M059J (cell line): ENCODE measurements at regions not wholly inside any gene's neighbourhood (a gene's known extent, or its start where the extent isn't known, plus 50 kb on each side); places are given as distances from the start of the nearest gene placed in this dataset.
A peak's percentile ranks its signal among the peaks of the same experiment; 100 is the strongest.

Source experiments
- DNase-seq: peaks from one replicate; pipeline ENCODE4 v3.0.0-alpha.2; 2012; ENCODE audit warnings: low read depth

DNA sequence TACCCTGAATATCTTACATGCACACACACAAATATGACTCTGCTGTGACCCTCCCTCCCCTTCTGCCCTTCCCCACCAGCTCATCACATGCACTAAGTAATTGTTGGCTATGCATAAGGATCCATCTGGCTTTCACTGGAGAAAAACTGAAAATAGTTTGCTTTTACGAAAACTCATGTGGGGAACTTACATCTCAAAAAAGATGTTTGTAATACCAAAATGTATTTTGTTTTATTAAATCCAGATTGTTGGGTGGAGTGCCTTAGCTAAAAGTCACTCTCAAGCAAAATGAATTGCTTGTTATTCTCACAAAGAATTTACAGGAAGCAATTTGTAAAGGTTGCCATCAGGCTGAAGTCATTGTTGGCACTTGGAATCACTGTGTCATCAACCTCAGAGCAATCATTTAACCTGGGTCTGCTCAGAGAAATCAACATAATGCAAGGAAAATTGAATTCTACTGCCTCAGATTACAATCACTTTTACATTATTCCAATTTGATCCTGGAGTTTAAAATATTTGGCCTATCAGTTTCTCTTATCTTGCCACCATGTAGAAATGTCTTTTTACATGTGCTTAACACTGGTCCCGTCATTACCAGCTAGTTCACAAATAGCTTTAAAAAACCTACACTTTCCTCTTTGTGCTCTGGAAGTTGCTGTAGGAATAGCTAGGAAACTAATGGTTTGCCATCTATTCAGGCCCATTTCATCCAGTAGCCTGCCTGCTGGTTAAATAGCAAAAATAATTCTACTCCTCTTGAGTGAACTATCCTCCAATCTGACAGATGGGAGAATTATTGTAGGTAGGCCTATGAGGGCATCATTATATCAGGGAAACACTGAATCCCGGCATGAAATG, 90.3 kb upstream of the TMEM17 start:
- peak; percentile 77 for DNase-seq

DNA sequence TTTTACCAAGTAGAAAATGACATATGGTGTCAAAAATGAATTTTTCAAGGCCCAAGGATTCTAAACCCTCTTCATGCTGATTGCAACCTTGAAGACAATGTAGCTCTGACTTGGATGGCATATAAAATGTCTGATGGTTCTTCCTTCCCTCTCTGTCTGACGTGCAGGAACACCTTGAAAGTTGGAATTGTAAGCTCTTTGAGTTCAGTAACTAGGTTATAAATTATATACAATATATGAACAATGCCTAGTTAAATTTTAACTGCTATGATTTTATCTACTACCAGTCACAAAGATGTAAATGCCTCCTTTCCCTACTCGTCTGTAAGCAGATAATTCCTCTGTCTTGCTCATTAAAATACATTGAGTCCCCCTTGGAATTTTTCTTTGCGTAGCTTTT, 89.5 kb upstream of the TMEM17 start:
- no peak for DNase-seq

DNA sequence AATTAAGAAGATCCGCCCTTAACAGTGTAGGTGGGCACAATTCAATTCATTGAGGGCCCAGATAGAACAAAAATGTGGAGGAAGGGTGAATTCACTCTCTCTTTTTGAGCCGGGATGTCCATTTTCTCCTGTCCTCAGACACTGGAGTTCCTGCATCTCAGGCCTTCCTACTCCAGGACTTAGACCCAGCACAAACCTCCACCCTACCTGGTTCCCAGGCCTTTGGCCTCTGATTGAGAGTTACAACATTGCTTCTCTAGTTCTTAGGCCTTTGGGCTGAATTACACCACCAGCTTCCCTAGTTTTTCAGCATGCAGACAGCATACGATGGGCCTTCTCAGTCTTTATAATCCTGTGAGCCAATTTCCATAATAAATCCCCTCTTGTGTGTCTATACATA, 87.8 kb upstream of the TMEM17 start:
- DNase-seq = no peak

DNA sequence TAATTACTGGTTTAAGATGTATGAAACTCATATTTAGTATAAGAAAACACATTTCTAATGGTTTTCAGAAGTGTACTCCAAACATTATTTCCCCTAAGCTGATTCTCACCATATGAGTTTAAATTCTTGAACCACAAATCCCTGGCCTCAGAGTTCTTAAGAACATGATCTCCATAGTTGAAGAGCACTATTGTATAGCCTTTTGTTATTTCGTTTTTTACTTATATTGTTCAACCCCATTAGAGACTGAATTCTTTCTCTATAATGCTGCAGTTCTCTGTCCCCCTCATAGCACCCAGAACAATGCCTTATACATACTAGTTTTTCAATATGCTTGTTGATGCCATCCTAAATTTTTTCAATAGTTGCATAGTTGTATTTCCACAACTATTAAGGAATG, 85.5 kb upstream of the TMEM17 start:
- no peak for DNase-seq

DNA sequence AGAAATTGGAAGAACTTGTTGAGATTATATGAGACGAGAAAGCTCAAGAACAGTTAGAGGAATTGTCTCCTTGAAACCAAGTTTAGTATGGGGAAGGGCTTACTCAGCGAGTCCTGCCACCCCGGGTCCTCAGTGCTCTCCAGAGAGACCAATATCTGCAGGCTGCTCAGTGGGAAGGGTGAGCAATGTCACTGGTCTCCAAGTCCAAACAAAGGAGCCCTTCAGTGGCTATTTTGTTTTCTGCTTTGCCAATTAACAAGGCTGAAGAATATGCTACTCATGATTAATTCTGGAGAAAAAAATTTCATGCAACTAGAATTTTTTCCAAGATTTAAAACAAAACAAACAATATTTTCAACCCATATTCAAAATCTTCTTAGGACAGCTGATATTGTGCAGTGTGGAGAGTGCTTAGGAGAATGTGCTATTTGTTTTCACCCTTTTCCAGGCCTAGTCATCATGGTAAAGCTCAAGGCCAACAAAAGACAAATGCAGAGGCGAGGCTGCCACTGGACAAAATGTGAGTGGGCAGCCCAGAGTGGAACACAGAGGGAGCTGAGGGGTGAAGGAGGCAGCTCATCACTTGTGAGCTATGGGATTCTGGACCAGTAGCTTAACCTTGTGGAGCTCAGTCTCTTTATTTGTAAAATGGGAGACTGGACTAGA, 83.8 kb upstream of the TMEM17 start:
- no peak for DNase-seq

DNA sequence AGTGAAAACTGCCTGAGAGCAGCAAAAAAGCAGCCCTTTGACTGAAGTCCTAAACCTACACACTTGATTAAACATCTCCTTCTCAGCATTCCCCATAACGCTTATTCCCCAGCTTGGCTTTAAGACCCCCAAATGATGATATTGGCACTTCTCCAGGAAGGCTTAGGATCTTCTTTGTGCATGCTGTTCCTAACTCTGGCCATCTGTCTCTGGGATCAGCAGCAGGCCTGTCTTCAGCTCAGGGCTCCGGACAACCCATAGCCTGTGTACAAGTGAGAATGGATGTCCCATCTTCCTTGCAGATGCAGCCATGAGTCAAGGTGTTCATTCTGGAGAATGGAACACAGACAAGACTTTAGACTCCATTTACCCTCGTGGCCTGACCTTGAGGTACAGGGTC, 81.6 kb upstream of the TMEM17 start:
- no peak for DNase-seq

DNA sequence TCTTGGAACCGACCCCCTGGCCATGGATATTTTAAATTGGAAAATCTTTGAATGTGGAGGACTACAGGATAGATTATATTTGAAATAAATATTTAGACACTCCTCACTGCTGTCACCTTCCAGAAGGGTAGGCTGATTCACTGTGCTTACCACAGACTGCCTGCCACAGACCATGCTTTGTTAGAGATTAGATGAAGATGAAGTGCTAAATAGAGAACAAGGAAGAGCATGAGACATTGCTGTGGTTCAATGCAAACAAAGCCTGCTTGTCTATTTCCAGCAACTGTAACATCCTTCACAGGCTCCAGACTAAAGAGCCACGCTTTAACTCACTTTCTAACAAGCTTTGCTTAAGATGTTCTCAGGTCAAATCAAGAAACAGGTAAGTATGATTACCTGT, 81.0 kb upstream of the TMEM17 start:
- DNase-seq = peak; percentile 58

DNA sequence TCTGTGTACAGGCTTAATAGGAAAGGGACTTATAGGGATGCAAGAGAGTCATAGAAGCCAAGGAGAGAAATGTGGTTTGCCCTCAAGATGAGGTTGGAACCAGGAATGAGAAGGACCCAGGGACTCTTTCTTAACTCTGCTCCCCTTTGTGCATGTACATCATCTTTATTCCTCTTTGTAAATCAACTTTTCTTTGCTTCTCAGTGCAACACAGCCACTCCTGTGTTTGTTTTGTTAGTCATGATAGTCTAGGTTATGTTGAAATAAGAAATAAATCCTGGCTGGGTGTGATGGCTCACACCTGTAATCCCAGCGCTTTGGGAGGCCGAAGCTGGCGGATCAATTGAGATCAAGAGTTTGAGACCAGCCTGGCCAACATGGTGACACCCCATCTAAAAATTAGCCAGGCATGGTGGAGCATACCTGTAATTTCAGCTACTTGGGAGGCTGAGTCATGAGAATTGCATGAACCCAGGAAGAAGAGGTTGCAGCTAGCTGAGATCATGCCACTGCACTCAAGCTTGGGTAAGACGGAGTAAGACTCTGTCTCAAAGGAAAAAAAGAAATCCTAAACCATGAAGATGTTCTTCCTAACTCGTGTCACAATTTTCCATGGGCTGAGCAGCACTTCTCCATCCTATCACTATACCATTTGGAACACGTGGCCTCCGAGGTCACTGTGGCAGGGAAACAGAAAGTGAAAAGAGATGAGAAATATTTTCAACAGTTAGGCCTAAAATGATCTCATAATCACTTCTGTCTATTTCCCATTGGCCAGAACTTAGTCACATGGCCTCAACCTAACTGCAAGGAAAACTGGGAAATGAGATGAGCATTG, 73.0 kb upstream of the TMEM17 start:
- DNase-seq = peak; percentile 87

DNA sequence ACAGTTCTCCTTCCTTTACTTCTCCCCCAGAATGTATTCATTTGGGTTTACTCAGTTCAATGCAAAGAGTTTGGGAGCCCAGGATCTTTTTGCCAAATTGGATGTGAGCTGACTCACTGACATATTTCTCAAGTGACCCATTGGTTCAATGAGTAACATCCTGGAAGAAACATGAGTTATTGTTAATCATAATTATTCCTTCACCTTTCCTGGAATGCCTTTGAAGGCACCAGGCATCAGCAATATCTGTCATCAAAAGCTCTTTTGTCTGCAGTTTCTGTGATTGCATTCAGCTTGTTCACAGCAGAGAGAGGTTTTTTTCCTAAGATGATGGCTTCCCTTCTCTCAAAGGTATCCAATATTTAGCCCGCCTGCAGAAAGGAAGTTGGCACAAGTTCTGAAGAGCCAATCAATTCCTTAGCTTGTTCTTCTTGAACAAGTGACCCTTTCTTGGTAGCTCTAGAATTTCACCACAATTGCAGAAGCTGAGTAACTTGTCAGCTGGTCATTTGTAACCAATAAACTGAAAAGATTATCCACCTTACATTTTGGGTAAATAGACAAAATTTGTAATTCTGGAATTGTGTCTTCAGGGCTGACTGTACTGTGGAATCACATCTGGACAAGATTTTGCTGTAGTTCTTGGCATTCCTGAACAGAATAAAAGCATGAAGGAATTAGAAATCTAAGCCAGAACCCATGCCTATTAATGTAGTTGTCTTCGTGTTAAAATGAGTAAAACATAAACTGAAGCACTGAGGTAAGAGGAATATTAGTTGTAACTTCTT, 72.2 kb upstream of the TMEM17 start:
- DNase-seq = peak; percentile 93

DNA sequence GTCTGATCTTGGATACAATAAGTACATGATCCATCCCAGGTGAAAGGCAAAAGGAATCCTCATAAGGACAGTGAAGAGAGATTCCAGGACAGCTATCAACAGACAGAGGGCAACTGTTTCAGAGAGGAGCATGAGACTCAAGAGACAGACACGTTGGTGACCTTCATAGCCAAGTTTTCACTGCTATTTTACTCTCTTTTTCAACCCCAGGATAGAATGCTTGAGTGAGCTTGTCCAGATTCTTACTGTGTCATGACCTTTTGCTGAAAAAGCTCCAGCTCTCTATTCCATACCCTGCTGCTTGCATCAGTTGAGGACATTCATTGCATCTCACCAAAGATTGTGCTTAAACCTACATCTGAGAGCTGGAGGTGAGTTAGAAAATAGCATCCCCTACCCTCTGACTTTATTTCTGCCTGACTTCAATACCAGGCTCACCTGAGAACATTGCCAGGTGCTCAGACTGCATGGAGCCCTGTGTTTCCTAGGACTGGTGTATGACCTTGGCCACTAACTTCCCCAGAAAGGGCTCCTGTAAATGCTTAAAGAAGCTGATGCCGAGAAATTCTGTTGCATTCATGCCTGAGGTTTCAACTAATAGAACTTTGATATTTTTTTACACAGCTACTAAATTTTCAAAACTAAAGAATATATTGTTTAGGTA, 70.4 kb upstream of the TMEM17 start:
- DNase-seq = no peak

DNA sequence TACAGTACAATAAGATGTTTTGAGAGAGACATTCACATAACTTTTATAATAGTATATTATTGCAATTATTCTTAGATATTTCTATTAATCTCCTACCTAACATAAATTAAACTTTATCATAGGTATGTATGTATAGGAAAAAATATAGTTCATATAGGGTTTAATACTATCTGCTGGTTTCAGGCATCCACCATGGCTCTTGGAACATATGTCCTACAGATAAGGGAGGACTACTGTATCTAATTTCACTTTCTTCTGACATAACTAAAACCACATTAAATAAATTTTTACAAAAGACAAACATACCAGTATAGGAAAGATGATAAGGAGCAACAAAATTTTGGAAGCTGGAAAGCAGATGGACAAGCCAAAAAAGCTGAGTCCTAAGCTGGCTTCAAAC, 67.9 kb upstream of the TMEM17 start:
- DNase-seq = no peak

DNA sequence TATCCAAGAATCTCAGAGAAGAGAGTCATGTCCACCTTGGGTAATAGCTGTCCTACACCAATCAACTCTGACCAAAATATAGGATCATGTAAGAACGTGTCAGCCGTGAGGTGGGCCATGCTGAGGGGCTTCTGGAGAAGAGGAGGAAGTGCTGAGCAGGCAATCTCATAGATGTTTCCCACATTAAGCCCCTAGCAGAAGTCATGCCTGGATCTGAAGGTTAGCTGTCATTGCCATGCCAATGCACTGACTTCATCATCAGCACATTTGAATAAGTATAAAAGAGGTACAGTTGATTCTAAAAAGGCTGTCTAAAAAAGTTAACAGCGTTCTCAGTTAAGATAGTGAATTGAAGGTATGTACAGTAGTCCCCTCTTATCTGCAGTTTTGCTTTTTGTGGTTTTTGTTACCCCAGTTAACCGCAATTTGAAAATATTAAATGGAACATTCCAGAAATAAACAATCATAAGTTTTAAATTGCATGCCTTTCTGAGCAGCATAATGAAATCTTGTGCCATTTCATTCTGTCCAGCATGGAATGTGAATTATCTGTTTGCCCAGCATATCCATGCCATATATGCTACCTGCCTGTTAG, 67.2 kb upstream of the TMEM17 start:
- DNase-seq = no peak

DNA sequence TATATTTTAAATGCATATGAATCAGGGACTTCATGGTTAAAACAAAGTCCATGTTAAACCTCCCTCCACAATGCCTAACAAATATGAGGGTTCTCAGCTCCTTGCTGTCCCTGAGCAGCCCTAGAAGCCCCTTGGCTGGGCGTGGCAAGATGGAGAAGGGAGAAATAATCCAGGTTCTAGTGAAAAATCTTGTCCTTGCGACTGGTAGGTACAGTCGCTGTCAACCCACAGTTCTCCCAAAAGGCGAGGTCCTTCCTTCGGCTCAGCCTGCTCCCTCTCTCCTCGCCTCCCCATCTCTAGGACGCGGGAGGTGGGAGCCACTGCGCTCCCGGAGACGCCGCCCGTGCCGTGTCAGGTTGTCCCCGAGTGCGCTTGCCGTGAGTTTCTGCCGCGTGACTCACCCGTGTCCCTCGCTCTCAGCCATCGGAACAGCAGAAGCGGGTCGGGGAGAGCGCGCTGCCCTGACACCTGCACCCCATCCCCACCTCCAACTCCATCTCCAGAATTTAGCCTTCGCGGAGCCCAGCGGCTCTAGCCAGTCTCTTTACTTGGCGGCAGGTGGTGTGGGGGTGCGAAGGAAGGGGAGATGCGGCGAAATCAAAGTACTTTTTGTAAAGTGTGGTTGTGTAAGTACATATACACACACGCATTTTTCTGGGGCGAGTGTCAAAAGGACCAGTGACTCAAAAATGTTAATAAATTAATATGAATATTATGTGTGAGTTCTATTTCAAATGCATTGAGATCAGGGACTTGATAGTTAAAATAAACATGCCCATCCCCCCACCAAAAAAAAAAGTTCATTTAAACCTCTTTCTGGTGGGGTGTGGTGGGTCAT, 65.1 kb upstream of the TMEM17 start:
- DNase-seq = no peak

DNA sequence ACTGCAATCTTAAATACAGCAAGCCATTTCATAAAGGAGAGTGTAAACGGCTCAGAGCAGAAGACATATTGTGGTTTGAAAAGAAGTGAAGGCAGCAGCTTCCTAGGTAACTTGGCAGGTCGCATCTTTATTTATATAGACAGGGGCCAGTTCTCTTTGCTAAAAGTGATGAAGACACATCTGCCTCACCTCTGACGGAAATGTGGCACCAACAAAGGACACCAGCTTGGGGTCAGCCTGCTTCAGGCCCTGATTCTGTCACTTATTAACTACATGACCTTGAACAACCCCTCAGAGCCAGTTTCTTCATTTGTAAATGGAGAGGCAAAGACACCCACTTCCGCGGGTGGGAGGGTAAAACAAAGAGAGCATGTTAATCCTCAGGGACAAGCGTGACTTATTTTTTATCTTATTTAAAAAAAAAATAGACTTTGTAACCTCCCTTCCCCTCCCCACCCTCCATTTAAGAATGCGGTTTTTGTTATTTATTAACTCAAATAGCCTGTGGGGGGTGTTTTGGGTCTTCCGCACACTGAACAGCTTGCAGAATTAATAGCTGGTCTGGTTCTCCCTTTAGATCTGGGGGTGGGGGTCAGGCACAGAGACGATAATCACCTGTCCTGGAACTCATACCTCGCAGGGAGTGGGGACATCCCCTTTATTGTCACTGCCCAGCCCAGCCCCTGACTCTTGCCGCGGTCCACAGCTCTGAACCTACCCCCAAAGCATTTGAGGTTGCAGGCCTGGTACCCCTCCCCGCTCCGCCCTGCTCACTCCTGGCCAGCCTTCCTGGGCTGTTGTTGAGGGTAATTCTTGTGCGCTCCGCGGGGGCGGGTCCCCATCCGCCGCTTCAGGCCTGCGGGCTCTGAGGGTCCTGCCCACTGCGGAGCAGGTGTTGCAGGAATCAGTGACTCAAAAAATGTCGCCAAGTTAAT, 64.2 kb upstream of the TMEM17 start:
- DNase-seq = no peak

DNA sequence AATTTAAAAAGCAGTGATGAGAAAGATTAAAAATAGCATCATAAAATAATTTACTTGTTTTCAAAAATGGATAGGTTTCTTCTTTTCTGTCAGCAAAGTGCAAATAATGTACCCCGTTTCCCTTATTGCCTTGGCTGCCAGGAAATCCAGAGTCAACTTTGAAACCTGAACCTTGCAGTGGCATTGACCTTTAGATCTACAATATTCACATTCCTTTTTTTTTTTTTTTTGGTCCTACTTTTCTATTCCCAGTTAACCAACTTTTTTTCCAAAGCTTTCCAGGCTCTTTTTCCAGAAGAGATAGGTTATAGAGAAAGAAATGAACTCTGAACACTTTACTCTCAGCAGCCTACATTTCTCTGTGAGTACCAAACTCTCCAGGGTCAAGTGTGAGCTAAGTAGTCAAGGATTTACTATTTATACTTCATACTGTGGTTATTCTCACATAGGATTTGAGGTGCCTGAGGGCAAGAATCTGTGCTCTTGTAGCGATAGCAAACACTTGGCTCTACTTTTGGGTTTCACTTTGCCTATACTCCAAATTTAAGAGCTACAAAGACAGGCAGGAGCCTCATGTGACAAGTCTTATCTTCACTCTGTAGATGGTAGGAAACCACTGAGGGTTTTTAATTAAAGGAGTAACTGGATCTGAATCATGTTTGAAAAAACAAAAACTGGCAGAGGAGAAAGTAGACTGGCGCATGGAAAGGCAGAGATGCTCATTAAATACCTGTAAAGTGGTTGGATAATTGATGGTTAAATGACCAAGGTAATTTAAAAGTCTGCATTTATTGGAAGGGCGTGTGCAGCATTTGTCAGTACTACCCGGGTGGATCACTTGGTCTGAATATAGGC, 63.2 kb upstream of the TMEM17 start:
- DNase-seq = peak; percentile 92

DNA sequence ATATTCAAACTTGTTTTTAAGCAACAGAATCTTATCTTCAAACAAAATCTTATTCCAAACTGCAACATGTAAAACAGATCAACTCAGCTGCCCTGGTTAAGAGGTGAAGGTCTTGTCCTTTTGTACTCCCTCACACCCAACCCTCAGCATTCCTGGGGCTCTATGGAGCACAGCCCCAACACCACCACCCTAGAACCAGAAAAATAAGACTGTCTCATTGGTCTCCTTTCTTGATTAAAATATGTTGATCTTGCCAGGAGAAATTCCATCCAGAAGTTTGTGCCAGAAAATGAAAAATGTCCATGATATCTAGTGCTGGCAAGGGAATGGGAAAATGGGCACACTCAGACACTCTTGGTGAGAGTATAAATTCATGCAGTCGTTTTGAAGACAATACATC, 62.1 kb upstream of the TMEM17 start:
- DNase-seq = no peak

DNA sequence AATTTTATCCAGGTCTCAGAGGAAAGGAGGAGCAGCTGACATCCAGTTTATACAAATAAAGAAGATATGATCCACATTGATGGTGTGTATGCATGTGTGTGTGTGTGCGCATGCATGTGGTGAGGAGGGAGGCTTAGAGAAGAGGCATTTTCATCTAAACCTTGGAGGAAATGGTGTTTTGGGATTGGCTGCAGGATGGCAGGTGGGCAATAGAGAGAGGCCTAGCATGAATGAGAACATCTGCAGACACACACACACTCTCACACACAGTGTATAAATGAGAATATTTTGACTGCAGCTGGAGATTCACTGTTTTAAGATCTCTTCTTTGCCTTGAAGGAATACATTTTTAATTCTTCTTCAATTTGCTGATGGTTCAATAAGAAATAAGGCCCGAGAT, 61.7 kb upstream of the TMEM17 start:
- DNase-seq = no peak

DNA sequence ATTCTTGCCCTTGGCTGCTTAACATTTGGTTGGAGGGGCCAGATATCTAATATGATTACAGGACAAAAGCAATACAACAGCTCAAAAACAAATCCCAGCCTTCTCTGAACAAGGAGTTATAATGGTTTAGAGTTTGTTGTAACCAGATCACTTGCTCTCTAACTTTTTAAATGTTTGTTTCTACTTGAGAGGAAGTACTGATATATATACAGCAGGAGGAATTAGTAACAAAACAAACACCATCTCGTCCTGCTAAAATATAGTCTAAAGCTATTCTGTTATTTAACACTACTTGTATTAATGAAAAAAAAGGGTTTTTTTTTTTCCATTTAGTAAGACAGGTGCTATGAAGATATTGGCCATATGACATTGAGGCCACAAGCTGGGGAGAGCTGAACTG, 60.9 kb upstream of the TMEM17 start:
- DNase-seq = no peak
